NCI-H1930 (cell line): ENCODE measurements at regions not wholly inside any gene's neighbourhood (a gene's known extent, or its start where the extent isn't known, plus 50 kb on each side); places are given as distances from the start of the nearest gene placed in this dataset.

ENCODE experiments used
- DNase-seq, 2 experiments: peaks; one replicate each; lab custom pipeline; 2025; lab: John Stamatoyannopoulos, UW

DNA sequence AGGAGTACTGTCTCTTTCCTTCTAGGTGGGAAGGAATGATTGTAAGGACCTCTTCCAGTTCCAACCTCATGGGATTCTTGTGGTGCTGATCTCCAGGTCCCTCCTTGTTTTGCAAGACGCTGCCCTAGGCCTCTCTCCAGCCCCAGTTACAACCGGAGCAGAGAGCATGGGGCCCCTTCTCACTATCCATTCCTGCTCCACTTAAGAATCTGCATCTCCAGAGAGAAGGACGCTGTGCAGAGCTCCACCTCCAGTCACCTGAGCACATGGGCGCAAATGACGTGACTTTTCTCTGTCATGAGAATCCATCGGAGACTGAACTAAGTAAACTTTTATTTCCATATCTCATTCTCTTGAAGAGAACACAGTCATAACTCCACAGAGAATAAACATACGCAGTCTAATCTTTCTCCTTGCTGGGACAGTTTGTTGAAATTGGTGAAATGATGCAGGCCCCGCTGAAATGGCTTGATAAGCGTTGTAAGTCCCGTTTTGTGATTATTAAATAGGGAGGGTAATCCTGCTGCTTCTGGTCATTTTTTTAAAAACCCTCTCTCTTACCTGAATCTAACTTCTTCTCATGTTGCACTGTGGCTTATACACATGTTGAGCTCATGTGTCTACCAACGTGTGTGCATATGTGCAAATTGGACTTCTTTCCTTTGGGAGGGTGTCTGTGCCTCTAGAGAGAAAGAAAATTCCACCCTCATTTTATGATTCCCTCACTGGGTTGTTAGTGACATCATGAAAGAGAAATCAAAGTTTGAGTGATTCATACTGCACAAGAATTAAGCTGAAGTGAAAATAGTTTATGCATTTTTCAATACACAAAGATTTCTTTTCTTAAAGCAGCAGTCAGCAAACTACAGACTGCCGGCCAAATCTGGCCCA, 133.2 kb upstream of the TBX20 start:
- DNase-seq: no peak

DNA sequence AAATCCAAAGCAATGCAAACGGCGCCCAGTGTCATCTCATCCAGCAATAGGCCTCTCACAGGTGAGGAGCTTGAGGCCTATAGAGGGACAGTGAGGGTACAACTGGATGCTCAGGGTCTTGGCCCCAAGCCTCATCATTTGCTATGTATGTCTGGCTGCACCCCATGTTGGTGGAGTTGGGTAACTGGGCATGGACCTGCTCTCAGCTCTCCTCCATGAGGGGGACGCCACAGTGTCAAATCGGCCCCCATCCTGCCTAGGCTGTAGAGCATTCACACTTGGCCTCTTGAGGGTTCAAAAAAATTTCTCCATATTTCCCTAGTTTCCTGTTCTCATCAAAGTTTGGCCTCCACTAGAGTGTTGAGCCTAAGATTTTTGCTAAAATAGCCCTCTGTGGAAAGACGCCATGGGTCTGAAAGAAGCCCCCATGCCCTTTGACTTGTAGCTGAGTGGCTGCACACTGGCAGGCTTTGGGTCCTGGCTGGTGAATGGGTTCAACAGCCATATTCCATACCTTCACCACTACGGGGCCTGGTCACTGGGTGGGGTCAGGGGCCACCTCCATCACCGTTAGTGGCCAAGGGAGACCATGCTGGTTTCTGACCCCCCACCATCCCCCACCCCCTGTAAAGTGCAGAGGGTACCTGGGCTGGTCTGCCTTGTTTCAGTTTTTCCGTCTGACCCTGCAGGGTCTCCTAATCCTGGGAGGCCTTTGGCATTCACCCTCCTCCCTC, 132.3 kb upstream of the TBX20 start:
- DNase-seq: no peak

DNA sequence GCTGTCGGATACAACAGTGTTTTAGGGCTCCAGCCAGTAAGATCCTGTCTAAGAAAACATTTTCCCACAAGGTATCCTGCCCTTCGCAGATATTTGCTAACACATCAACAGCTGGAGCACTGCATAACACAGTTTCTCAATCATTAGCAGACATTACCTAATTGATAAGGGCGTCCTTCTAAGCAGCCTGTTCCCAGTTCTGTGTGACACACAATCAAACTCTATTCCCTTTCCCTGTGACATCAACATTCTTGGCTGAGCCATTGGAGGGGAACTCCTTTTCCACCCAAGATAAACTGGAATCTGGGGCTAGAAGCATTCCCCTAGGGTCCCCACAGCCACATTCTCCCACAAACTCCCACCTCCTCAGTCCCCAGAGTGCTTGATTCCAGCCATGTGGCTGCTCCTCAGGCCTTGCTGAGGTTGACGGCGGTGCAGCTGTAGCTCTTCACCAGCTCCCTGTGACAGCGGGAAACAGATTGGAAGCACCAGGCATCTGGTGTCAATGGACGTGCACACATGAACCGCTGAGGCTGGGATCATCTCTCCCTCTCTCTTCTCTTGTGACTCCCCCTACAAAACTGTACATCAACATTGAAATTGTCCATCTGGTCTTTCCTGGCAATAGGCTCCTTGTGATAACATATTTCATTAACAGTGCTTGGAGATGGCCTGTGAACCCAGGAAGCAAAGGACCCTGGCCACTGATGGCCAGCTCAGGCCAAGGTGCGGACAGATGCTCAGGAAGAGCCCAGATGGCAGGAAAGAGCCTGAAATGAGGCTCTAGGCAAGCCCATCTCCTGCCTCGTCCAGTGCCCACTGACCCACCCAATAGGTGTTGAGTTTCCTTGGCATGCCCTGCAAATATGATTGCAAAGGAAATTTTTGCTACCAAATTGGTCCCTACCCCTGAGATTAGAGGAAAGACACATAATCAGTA, 131.1 kb upstream of the TBX20 start:
- DNase-seq: no peak

DNA sequence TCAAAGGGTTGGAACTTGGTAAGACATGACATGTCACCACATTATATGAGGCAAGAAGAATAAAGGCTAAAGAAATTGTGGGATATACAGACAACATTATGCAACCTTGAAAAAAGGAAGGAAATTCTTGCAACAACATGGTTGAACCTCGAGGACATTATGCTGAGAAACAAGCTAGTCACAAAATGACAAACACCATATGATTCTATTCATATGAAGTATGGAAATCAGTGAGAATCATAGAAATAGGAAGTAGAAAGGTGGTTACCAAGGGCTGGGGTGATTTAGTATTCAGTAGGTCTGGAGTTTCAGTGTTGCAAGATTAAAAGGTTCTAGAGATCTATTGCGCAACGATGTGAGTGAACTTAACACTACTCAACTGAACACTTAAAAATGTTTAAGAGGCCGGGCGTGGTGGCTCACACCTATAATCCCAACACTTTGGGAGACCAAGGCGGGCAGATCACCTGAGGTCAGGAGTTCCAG, 126.9 kb upstream of the TBX20 start:
- no peak for DNase-seq

DNA sequence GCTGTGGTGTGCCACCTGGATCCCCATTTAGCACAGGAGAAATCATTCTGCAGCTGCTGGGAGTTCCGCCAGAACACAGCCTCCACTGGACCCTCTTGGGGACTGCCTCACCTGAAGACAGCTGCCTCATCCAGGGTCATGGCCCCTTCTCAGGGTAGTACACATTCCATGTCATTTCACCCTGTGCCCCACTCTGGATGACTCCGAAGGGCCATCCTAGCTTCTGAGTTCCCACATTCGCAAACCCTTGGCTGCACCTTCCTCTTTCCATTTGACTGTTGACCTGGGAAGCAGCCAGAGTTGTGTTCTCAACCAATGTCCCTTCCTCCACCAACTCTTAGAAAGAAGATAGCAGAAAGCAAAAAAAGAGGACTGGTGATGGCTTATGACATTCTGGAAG, 125.6 kb upstream of the TBX20 start:
- no peak for DNase-seq

DNA sequence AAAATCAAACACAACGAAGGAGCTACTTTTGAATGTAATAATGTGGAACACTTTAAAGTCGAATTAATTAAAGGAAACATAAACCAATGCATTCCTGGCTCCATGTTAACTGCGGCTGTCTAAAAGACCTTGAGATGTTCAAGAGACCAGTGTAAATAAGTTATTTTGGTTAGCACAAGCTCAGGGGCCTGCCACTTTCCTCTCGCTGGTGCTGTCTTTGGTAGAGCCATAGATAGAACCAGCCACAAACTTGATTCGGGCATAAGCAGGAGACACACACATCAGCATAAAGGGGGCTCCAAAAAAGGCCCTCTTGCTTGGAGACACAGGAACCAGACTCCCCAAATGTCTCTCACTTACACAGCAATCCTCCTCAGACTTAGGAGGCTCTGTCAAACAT, 121.6 kb upstream of the TBX20 start:
- DNase-seq: no peak

DNA sequence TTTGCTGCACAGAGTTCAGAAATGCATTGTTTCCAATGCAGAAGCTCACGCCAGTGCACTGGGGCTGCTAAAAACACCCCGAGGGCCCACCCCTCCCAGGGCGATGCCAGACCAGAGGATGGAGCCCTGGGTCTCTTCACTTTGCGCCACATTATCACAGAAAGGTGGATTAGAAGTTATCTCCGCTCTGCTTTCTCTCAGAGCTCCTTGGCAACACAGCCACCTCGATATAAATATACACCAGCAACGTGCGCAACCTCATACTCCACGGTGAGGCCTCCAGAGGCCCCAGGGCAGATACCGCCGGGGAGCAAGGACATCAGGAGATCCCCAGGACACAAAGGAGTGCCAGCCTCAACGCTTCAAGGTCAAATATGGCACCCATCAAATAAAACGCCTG, 121.0 kb upstream of the TBX20 start:
- no peak for DNase-seq

DNA sequence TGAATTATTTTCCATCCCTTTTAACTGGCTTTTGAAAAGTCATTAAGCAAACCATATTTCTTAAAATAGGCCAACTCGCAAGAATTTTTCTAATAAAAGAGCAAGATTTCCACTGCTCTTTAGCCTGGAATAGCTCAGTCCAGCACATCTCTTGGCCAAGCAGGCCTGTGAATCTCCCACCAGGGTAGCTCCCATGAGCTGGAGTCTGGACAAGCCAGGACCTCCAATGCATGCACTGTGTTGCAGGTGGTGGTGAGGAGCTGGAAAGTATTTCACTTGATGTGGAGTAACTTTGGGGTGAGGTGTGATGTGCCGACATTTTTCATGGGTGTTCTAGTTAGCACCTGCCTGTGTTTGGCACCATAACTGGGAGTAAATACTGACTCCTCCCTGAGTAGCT, 117.3 kb upstream of the TBX20 start:
- DNase-seq: no peak

DNA sequence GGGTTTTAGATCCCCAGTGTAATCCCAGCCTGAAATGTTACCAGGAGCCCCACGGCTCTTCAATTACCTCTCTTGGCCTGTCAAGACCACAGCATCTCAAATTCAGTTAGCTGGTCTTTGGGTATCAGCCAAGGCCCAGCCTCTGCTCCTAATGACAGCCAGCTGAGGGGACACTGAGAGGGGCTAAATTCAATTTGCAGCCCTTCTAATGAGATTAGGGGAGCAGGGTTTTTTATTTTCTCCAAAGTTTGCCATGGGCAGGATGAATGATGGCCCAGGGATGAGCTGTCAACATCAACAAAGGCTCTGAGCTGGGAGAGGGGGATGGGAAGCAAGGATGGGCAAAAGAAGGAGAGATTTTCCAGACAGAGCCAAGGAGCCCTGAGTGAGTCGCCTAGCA, 116.8 kb upstream of the TBX20 start:
- DNase-seq: no peak

DNA sequence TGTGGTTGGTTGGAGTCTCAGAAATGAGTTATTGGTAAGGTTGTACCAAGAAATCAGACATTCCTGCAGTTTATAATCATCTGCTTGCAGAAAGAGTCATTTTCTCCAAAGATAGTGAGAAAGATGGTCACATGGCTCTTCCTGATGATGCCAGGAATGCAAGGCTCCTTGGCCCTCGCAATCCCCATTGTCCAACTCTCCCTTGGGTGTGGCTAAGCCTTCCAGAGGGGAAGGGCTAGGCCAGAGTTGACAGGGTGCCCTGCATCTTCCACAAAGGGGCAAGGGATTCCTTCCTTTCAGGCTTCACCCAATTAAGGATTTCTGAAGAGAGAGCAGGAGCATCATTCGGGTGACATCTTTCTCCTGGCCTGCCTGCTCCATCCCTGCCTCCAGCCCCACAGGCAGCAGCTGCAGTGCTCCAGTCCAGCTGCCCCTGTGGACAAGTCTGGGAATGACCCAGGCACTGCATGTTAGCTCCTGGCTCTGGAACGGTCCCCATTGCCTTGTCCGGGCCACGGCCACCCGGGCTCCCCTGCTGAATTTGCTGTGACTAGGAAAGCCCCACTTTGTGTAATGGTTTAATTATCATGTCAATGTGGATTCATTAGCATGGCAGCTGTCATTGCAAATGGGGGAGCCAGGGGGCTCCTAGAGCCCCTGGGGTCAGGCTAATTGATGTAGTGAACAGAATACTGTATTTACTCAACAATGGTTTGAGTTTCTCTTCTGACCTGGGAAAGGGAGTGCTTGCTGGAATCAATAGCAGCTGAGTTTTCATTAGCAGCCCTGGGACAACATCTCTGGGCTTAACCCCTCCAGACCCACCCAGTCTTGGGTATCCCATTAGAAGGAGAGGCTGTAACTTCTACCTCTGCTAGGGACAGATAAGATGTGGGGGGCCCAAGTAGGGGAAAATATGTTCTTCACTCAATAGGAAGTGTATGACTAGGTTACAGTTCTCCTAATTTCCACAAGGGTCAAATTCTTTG, 112.6 kb upstream of the TBX20 start:
- no peak for DNase-seq

DNA sequence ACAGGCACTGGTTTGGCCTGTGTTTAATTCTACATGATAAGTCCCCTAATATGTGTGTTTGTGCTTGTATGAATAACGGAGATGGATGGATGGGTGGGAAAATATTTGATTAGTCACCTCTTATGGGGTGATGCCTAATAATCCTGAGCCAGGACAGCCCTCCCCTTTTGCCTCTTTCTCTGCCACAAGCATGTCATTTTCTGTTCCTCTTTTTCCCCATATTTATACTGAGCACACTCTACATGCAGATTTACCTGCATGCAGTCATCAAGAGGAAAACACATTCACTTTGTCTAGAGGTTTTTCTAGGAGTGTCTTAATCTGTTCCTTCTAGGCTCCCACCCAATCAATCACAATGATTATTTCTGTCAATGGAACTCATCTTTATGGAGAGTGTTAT, 111.6 kb upstream of the TBX20 start:
- no peak for DNase-seq

DNA sequence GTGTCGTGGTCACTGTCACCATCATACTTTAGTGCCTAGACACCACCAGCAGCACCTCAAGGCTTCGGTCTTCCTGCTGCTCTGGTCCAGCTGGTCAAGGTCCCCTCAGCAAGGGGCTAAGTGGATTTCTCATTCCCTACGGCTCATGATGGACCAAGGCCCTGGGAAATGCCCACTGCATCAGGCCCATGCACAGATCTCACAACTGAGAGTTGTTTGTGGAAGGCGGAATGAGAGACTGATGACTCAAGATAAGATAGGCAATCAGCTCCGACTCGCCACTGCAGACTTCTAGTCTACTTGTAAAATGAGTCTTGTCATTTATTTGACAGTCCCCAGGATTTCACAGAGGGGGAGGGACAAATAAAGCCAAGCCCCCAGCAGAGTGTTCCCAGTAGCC, 108.4 kb upstream of the TBX20 start:
- no peak for DNase-seq

DNA sequence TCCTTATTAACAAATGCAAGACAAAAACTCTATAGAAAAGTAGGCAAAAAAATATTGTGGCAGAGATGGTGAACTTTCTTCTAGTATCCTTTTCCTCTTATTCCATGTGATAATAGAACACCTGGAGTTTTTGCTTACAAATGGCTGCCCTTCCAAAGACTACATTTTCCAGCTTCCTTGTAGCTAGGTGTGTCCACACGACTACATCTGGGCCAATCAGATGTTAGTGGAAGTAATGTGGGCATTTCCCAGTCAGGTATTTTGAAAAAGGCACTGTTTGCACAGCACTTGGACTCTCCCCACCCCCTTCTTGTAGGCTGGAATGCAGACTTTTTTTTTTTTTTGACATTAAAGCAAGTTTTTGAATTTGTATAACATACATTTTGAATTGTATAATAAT, 105.5 kb upstream of the TBX20 start:
- DNase-seq: no peak

DNA sequence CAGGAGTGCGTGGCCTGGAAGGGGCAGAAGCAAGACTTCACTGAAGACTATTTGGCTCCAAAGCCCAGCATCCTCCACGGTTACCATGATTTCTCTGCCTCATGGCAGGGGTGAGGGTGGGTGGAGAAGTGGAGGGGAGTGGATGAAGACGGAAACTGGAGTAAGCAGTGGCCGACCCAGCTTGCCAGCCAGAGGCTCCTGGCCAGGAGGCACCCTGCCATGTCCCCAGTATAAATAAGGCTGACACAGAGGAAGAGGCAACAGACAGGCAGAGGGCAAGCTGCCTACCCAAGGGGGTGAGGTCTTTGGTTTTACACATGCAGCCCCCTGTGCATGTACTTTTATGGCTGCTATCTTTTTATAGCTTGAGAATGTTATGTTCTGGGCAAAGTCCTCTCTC, 102.6 kb upstream of the TBX20 start:
- DNase-seq: no peak

DNA sequence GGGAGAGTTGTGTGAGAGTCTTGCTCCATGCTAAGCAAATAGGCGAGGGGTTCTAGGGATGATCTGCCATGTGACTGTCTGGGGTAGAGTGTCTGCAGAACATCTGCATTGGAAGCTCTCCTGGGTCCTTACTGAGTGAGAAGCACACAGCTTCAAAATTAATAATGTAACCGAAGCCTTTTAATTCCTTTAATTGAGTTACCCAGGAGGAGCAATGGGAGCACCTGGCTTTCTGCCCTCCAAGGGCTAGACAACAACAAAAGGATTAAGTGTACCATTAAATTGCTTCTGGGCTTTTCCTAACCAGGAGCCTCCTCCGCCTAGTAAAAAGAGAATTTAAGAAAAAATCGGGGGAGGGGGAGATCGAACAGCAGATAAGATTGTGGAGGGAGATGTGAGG, 102.0 kb upstream of the TBX20 start:
- no peak for DNase-seq

DNA sequence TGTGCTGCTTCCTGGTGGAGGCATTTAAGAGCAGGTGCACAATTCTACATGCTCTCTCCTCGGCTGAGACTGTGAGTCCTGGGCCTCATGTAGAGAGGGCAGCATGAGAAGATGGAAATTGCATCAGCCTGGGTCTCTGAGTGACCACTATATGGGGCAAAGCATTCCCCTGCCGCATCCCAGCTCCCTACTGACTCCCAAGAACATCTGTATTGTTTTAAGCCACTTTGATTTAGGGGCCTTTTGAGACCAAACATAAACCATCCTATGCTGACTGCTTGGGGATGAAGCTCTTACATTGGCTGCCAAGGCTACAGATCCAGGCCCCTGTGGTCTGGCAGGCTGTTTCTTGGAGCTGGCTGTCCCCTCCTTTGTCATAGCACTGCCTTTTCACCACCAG, 101.3 kb upstream of the TBX20 start:
- DNase-seq: no peak

DNA sequence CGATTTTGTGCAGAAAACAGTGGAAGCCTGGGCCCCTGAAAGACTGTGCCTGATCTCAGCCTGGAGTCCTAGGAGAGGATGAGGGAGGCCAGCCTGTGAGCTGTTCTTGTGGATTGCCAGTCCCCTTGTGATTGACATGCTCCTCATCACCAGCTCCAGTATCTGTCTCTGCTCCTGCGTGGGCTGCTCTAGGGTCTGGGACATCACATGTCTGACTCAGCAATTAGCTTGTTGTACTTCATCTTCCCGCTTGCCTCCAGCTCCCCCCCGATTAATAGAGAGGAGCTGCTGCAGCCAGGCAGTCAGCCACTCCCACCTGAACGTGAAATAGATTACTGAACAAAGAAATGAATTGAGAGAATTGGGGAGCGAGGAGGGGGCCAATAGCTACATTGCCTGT, 99.6 kb upstream of the TBX20 start:
- DNase-seq: no peak

DNA sequence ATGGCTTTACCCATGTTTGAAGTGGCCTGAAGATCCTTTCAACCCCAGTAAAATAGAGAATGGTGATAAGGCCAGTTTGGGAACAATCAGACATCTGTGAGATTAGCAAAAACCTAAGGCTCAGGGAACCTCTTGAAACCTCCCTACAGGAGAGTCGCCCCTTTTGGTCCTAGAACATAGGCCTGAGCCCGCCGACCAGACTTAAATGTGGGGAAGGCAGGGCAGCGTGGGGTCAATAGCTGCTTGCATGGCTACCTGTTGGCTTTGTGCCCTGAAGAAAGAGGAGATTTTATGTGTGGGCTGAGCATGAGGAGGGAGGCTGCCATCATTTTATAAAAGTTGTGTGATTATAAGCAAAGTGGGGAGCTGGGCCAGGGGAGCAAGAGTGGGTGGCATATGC, 97.6 kb upstream of the TBX20 start:
- DNase-seq: no peak

DNA sequence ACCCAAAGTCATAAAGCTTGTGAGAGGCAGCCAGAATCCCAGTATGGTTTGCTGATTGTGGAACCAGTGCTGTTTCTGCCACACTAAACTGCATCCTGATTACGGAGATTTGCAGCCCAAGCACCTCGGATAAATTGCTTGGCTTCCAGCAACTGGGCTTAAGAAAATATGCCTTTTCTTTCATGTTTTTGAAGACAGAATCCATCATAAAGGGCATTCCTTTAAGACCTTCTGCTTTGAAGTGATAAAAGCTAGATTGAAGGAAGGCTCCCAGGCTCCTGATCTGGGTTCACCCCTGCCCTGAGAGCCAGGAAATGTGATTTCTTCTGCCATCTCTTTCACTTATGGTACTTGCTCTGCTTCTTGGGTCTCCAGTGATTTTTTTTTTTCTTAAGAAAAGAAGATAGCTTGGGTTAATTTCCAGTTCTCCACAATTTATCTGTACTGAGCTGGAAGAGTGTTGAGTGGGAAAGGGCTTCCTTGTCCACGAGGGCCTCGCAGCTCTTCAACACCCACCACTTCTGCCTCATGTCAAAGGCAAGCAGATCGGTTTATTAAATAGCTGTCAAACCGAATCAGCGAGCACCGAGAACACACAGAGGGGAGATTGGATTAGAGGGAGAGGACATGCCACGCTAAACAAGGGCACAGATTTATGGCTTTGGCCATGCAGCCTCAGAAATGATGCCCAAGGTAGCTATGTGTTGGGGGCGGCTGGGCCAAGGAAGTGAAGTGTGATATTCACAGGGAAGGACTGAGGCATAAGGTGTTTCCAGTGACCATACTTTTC, 94.9 kb upstream of the TBX20 start:
- no peak for DNase-seq

DNA sequence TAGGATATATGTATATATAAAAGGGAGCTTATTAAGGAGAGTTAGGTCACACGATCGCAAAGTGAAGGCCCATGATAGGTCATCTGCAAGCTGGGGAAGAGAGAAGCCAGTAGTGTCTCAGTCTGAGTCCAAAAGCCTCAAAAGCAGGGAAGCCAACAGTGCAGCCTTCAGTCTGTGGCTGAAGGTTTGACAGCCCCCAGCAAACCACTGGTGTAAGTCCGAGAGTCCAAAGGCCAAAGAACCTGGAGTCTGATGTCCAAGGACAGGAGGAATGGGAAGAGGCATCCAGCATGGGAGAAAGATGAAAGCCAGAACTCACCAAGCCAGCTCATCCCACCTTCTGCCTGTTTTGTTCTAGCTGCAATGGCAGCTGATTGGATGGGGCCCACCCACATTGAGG, 88.9 kb upstream of the TBX20 start:
- DNase-seq: no peak
